ENCODE measurements at regions not wholly inside any gene's neighbourhood (a gene's known extent, or its start where the extent isn't known, plus 50 kb on each side); places are given as distances from the start of the nearest gene placed in this dataset.

- DNase-seq (ENCODE audit: low read depth): no peak
Observed at GRCh38 chr7:52705768-52706167, 329.7 kb upstream of the POM121L12 start.

DNA sequence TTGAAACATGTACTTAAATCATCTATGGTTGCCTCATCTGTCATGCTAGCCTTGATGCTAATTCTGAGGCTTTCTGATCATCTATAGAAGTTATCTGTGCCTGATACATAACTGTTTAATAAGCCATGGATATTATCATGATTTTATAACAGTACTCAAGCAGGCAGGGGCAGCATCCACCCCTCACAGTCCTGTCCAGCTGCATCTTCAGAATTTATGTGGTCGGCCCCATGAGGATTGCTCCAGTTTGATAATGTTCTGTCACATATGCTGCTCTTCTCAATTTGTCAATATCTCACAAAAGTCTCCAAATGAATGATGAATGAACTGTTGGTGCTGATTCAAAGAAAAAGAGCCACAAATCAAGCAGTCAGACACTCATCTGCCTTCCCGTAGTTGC is 335.1 kb upstream of the POM121L12 start:
- DNase-seq (ENCODE audit: low read depth): no peak

DNA sequence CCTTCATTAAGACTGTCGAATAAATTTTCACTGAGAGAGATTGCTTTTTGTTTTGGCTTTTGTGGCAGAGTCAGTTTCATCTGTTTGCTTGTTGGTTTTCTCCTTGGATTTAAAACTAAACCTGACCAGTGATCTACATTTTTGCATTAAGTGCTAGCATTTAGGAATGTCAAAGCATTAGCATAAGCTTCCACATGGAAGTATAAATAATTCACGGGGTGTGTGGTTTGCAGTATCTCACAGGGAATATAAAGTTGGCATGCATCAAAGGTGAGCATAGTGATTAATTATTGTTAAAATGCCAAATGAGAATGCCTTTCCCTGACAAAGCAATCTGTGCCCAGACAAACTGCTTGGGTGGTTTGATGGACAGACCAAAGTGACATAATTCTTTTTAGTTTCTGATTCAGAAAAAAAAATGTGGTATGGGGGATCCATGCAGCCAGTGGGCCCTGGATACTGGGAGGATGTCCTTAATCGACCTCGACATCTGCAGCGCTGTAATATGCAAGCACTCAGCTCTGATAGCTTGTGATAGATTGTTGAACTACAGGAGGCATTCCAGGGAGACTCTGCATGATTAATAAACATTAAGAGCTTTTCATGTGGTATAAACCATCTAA is 339.3 kb upstream of the POM121L12 start:
- DNase-seq (ENCODE audit: low read depth): no peak

GRCh38 chr7:52691257-52691656 is 344.2 kb upstream of the POM121L12 start:
- no peak for DNase-seq (ENCODE audit: low read depth)

- DNase-seq (ENCODE audit: low read depth): no peak
Observed at GRCh38 chr7:52689912-52690311, 345.5 kb upstream of the POM121L12 start.

- no peak for DNase-seq (ENCODE audit: low read depth)
Observed at GRCh38 chr7:52685333-52685732, 350.1 kb upstream of the POM121L12 start.

DNA sequence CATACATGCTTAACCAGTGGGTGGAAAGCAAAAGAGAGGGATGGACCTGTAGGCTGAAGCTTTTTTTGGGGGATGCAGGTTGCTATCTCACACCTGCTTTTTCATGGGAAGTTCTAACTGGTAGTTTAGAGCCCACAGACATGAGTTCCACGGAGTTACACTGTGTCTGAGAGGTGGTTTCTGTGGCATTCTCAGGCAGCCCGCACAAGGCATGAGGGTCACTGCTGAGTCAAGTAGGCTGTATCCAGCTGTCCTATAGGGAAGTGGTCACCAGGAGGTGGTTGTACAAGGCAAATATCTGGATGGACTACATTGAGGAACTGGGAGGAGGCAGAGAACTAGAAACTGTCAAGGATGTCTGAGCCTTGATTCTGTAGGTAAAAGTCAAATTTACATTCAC is 351.0 kb upstream of the POM121L12 start:
- DNase-seq (ENCODE audit: low read depth): no peak

DNA sequence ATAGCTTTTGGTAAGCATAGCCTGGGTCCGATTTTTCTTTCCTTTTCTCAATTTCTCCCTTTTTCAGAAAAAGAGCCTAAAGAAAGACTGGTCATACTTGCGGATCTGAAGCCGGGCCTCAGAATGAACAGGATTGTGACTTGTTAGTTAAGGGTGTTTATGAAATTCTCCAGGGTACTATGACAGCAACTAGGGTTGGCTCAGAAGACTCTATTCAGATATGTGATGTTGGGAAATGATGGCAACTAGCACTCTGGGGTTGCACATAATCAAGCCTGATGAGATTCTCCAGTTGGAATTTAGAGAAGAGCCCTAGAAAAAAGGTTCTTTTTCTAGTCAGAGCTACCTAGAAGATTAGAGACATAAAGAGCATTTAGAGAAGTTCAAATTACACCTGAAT is 352.4 kb upstream of the POM121L12 start:
- no peak for DNase-seq (ENCODE audit: low read depth)

DNA sequence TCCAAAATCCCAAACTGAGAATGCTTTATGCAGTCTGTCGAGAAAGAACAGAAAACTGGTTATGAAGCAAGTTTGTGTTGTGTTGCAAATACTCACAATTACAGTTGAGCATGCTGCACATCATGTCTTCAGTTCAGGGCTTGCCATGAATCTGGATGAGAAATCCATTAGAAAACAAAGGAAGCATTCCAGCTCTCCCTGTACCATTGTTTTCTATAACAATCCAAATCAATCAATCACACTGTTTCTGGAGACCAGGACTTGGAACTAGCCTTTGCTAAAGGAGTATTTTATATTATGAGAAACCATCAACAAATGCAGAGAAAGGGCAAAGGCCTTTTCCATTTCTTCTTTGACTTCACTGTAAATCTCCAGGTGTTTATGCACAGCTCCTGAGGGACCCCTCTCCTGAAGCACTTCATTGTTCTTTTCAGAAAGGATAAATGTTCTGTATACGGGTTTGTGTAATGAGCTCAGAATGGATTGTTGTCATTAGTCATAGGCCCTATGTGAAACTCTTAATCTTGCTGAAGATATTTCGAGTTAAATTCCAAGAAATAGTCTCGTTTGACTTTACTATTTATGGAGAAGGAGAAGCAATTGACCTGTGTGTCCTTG is 364.7 kb upstream of the POM121L12 start:
- DNase-seq (ENCODE audit: low read depth): no peak

DNA sequence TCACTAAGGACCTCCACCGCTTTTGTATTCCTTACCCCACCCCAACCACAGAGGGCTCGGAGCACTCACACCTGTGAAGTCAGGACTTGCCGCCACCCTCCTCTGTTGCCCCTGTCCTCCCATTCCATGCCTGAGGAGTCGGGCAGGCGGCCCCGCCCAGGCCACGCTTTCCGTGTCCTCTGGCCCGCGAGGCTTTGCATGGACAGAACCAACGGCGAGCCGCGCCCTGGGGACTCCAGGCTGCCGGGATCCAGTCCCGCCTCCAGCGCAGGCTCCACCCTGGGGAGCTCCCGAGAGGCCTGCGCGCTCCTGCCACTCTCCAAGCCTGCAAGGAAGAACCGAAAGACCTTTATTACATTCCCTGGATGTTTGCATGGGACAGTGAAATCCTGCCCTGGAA is 366.4 kb upstream of the POM121L12 start:
- DNase-seq (ENCODE audit: low read depth): no peak

DNA sequence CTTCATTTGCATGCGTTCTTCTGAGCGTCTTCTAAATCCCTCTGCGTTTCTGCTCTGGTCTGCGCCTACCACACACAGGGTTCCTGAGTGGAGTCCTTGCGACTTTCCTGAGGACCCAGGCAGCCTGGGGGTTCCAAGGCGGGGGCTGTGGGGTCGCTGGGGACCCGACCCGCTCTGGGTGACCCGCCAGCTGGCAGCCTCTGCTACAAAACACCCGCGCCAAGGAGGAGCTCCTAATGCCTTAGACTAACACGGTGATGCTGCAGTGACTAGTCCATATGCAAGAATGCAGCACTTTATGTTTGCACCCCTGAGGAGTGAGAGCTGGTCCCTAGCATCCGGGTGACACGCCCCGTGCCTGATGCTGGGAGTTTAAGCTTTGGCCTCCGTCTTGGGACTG is 367.0 kb upstream of the POM121L12 start:
- no peak for DNase-seq (ENCODE audit: low read depth)

GRCh38 chr7:52659178-52659577 is 376.3 kb upstream of the POM121L12 start:
- DNase-seq (ENCODE audit: low read depth): no peak

DNA sequence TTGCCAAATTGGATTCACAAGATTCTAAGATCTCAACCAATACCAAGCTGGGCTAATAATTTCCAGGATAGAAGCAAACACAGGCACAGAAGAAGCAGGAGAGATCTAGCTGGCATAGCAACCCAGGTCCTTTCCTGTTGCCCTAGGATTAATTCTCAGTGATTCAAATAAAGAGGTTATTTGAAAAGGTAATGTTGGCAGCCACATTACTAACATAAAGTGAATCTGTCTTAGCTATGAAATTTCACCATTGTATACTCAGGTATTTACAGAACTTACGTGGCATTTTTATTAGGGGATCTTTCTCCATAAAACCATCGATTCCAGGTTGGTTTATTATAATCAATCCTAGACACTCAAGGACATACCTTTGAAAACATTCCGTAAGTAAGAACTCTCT is 379.3 kb upstream of the POM121L12 start:
- no peak for DNase-seq (ENCODE audit: low read depth)

- DNase-seq (ENCODE audit: low read depth): no peak
Observed at GRCh38 chr7:52652621-52653020, 382.8 kb upstream of the POM121L12 start.

DNA sequence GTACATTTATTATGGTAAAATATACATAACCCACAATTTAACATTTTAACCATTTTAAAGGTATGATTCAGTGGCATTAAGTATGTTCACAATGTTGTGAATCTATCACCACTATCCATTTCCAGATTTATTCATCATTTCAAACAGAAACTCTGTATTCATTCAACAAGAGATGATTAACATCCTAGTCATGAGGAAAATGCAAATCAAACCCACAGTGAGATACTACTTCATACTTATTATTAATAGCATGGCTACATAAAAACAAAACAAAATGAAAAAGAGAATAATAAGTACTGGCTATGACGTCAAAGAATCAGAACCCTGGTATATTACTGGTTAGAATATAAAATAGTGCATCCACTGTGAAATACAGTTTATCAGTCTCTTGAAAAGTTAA is 386.6 kb upstream of the POM121L12 start:
- no peak for DNase-seq (ENCODE audit: low read depth)

- DNase-seq (ENCODE audit: low read depth): no peak
Observed at GRCh38 chr7:52647046-52647445, 388.4 kb upstream of the POM121L12 start.

- no peak for DNase-seq (ENCODE audit: low read depth)
Observed at GRCh38 chr7:52639981-52640380, 395.5 kb upstream of the POM121L12 start.

- DNase-seq (ENCODE audit: low read depth): no peak
Observed at GRCh38 chr7:52639126-52639525, 396.3 kb upstream of the POM121L12 start.

- no peak for DNase-seq (ENCODE audit: low read depth)
Observed at GRCh38 chr7:52635021-52635420, 400.4 kb upstream of the POM121L12 start.

DNA sequence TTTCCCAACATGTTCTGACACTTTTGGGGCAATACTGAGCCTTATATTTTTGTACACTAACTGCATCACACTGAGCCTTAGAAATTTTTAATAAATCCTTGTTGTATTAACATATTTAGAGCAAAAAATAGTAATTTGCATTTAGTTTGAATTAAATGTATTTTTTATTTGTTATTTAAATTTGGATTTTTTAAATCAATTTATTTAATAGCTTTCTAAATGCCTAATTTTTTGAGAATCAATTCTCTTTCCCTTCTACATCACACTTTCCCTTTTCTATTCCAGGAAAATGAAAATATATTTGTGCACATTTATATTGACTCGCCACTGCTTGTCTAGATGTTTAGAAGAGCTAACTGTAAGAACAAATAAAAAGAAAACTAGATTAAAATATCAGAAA is 414.6 kb upstream of the POM121L12 start:
- no peak for DNase-seq (ENCODE audit: low read depth)

DNA sequence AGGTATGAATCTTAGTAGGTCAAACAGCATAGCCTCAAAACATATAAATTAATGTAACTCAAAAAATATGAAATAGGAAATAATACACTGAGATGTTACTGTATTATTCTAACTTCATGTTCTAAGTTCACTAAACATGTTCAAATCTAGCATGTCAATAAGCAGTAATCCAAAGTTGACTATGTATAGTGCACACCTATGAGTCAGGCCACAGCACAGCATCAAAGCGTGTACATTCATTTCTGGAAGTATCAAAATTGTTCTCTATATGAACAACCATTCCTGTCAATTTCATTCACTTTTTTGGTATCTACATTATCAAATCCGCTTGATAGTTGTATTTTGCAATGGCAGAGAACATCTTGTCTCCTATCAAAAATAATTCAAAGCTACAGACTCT is 418.9 kb upstream of the POM121L12 start:
- no peak for DNase-seq (ENCODE audit: low read depth)

GRCh38 chr7:52615021-52615695 is 420.3 kb upstream of the POM121L12 start:
- DNase-seq (ENCODE audit: low read depth): no peak

DNA sequence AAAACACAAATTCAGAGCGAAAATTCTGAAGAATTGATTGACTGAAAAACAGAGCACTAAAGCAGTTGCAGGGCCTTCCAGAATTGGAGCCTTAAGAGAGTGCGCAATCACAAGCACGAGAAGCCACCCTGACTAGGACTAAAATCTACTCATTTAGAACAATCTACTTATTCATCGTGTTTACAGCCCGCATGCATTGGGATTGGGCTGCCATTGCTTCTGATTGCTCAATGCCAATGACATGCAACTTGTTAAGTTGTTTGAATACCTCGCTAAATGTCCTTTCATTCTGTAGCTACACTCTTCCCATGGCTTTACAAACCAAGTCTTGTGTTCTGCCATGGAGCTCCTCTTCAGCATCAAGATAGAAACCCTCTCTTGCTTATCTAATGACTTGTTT is 425.9 kb upstream of the POM121L12 start:
- DNase-seq (ENCODE audit: low read depth): no peak

DNA sequence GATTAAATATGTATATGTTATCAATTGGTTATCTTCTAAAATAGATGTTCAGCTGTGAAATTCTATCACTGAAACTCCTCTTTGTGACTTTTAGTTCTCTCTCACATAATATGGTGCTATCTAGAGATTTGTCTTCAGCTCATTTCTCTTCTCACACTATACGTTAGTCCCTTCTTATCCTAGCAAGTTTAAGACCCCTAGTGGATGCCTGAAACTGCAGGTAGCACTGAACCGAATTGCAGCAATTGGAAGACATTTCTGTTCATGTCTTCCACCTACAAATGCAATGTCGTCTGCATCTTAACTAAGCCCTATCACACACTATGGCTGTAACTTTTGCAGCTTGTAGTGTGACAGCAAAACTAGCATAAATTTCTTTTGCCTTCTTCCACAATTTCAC is 442.7 kb upstream of the POM121L12 start:
- DNase-seq (ENCODE audit: low read depth): no peak

Data from Daoy (cell line).